ENCODE measurements at regions not wholly inside any gene's neighbourhood (a gene's known extent, or its start where the extent isn't known, plus 50 kb on each side); places are given as distances from the start of the nearest gene placed in this dataset.

GRCh38 chr19:28498404-28498976 lies 714.5 kb downstream of the UQCRFS1 start:
- DNase-seq (ENCODE audit: low read depth) (no peak), FAIRE-seq (no peak)
- Histone ChIP-seq H3K36me3 (ENCODE audit: control insufficient read depth, insufficient read depth, low read length) (no peaks in the 10 kb centered on the region), H3K27me3 (ENCODE audit: control insufficient read depth, insufficient read depth, low read length) (no peaks in the 10 kb centered on the region), H3K4me3 (ENCODE audit: low read depth, low read length) (no peak overlapping the region)
- no peak for TF ChIP-seq CTCF (IDR thresholded peaks at IDR 0.05; ENCODE audit: insufficient read depth, low read length, severe bottlenecking)

GRCh38 chr19:28497887-28498286 lies 715.1 kb downstream of the UQCRFS1 start:
- no peak for TF ChIP-seq CTCF (IDR thresholded peaks at IDR 0.05; ENCODE audit: insufficient read depth, low read length, severe bottlenecking)
- DNase-seq (ENCODE audit: low read depth): no peak
- Histone ChIP-seq H3K4me3 (ENCODE audit: low read depth, low read length) (no peak overlapping the region), H3K36me3 (ENCODE audit: control insufficient read depth, insufficient read depth, low read length) (no peaks in the 10 kb centered on the region), H3K27me3 (ENCODE audit: control insufficient read depth, insufficient read depth, low read length) (no peaks in the 10 kb centered on the region)
- FAIRE-seq: no peak

- TF ChIP-seq CTCF (IDR thresholded peaks at IDR 0.05; ENCODE audit: insufficient read depth, low read length, severe bottlenecking): no peak
- Histone ChIP-seq H3K27me3 (ENCODE audit: control insufficient read depth, insufficient read depth, low read length) (no peaks in the 10 kb centered on the region), H3K36me3 (ENCODE audit: control insufficient read depth, insufficient read depth, low read length) (no peaks in the 10 kb centered on the region), H3K4me3 (ENCODE audit: low read depth, low read length) (no peak overlapping the region)
- DNase-seq (ENCODE audit: low read depth): peak; percentile 54
- no peak for FAIRE-seq
These were observed 715.8 kb downstream of the UQCRFS1 start for GRCh38 chr19:28497137-28497536.

GRCh38 chr19:28495046-28495445 lies 717.9 kb downstream of the UQCRFS1 start:
- H3K4me3 ChIP-seq (ENCODE audit: low read depth, low read length): no peak overlapping the region
- DNase-seq (ENCODE audit: low read depth) (peak; percentile 5), FAIRE-seq (no peak)
- no peaks in the 10 kb centered on the region for H3K36me3 ChIP-seq (ENCODE audit: control insufficient read depth, insufficient read depth, low read length)
- no peaks in the 10 kb centered on the region for H3K27me3 ChIP-seq (ENCODE audit: control insufficient read depth, insufficient read depth, low read length)
- TF ChIP-seq CTCF (IDR thresholded peaks at IDR 0.05; ENCODE audit: insufficient read depth, low read length, severe bottlenecking): no peak

- TF ChIP-seq CTCF (IDR thresholded peaks at IDR 0.05; ENCODE audit: insufficient read depth, low read length, severe bottlenecking): no peak
- no peaks in the 10 kb centered on the region for H3K36me3 ChIP-seq (ENCODE audit: control insufficient read depth, insufficient read depth, low read length)
- FAIRE-seq: no peak
These were observed 718.5 kb downstream of the UQCRFS1 start for GRCh38 chr19:28494461-28494860.

GRCh38 chr19:28493884-28494283 lies 719.1 kb downstream of the UQCRFS1 start:
- Histone ChIP-seq H3K27me3 (ENCODE audit: control insufficient read depth, insufficient read depth, low read length) (no peaks in the 10 kb centered on the region), H3K4me3 (ENCODE audit: low read depth, low read length) (no peak overlapping the region), H3K36me3 (ENCODE audit: control insufficient read depth, insufficient read depth, low read length) (no peaks in the 10 kb centered on the region)
- no peak for DNase-seq (ENCODE audit: low read depth)
- TF ChIP-seq CTCF (IDR thresholded peaks at IDR 0.05; ENCODE audit: insufficient read depth, low read length, severe bottlenecking): no peak
- FAIRE-seq: no peak

More at GRCh38 chr19:28494461-28494860, 718.5 kb downstream of the UQCRFS1 start:
- DNase-seq (ENCODE audit: low read depth): no peak
- no peak overlapping the region for H3K4me3 ChIP-seq (ENCODE audit: low read depth, low read length)
- H3K27me3 ChIP-seq (ENCODE audit: control insufficient read depth, insufficient read depth, low read length): no peaks in the 10 kb centered on the region

Measured in bronchial epithelial cell (primary cell).